H9 (cell line): ENCODE measurements at regions not wholly inside any gene's neighbourhood (a gene's known extent, or its start where the extent isn't known, plus 50 kb on each side); places are given as distances from the start of the nearest gene placed in this dataset.

Experiments
- DNase-seq: peaks from one replicate; pipeline ENCODE4 v3.0.0-alpha.2; 2017
- H2AFZ ChIP-seq: one replicate; pipeline ENCODE4 v1.6.1; 2013; ENCODE audit warnings: mild to moderate bottlenecking, low read length, control low read depth, moderate library complexity
- H2AK5ac ChIP-seq: 2 replicates; pipeline ENCODE4 v1.6.1; 2013; ENCODE audit warnings: low read length, control low read depth, mixed read lengths; ENCODE audit not compliant: insufficient read length
- H2BK120ac ChIP-seq: one replicate; pipeline ENCODE4 v1.6.1; 2013; ENCODE audit warnings: low read depth, mild to moderate bottlenecking, low read length, control low read depth, inconsistent platforms; ENCODE audit not compliant: poor library complexity, severe bottlenecking
- H2BK12ac ChIP-seq: 2 replicates; pipeline ENCODE4 v1.6.1; 2013; ENCODE audit warnings: low read length, control low read depth, mixed read lengths, low read depth; ENCODE audit not compliant: insufficient read length
- H2BK15ac ChIP-seq: 2 replicates; pipeline ENCODE4 v1.6.1; 2013; ENCODE audit warnings: low read depth, low read length, control low read depth
- H2BK20ac ChIP-seq: one replicate; pipeline ENCODE4 v1.6.1; 2013; ENCODE audit warnings: low read depth, mild to moderate bottlenecking, low read length, control low read depth, inconsistent platforms; ENCODE audit not compliant: poor library complexity, severe bottlenecking
- H2BK5ac ChIP-seq: 2 replicates; pipeline ENCODE4 v1.6.1; 2013; ENCODE audit warnings: low read length, control low read depth, mixed read lengths; ENCODE audit not compliant: insufficient read length
- H3K14ac ChIP-seq: 2 replicates; pipeline ENCODE4 v1.6.1; 2013; ENCODE audit warnings: low read length, control low read depth; ENCODE audit not compliant: insufficient read depth
- H3K18ac ChIP-seq: 2 replicates; pipeline ENCODE4 v1.6.1; 2013; ENCODE audit warnings: low read depth, mild to moderate bottlenecking, mixed read lengths, low read length, control low read depth; ENCODE audit not compliant: insufficient read length
- H3K23ac ChIP-seq: 2 replicates; pipeline ENCODE4 v1.6.1; 2013; ENCODE audit warnings: low read length, control low read depth, mixed read lengths, low read depth; ENCODE audit not compliant: insufficient read length
- H3K23me2 ChIP-seq: 2 replicates; pipeline ENCODE4 v1.6.1; 2013; ENCODE audit warnings: low read depth, mild to moderate bottlenecking, mixed read lengths, low read length, control low read depth; ENCODE audit not compliant: insufficient read length, poor library complexity, severe bottlenecking
- H3K27ac ChIP-seq: 2 replicates; pipeline ENCODE4 v1.5.1; 2013; ENCODE audit warnings: low read length, control low read depth, mixed read lengths, low read depth; ENCODE audit not compliant: insufficient read length
- H3K27me3 ChIP-seq: 2 replicates; pipeline ENCODE4 v1.6.1; 2013; ENCODE audit warnings: low read length, control low read depth, inconsistent platforms; ENCODE audit not compliant: insufficient read depth
- H3K4ac ChIP-seq: 2 replicates; pipeline ENCODE4 v1.6.1; 2013; ENCODE audit warnings: low read depth, mild to moderate bottlenecking, control low read depth, inconsistent platforms, low read length, moderate library complexity
- H3K4me1 ChIP-seq: 2 replicates; pipeline ENCODE4 v1.6.1; 2013; ENCODE audit warnings: low read length, control low read depth, inconsistent platforms; ENCODE audit not compliant: insufficient read depth
- H3K4me2 ChIP-seq: 2 replicates; pipeline ENCODE4 v1.6.1; 2013; ENCODE audit warnings: low read length, control low read depth, mixed read lengths; ENCODE audit not compliant: insufficient read length, insufficient read depth
- H3K56ac ChIP-seq: 2 replicates; pipeline ENCODE4 v1.6.1; 2013; ENCODE audit warnings: low read depth, mild to moderate bottlenecking, mixed read lengths, low read length, control low read depth; ENCODE audit not compliant: insufficient read length
- H3K79me1 ChIP-seq: 2 replicates; pipeline ENCODE4 v1.6.1; 2013; ENCODE audit warnings: low read depth, mild to moderate bottlenecking, moderate library complexity, low read length, control low read depth, inconsistent platforms; ENCODE audit not compliant: insufficient read depth, poor library complexity, severe bottlenecking
- H3K79me2 ChIP-seq: 2 replicates; pipeline ENCODE4 v1.6.1; 2013; ENCODE audit warnings: low read length, control low read depth, inconsistent platforms; ENCODE audit not compliant: insufficient read depth
- H3K9ac ChIP-seq: 2 replicates; pipeline ENCODE4 v1.6.1; 2013; ENCODE audit warnings: low read length, control low read depth, mixed read lengths; ENCODE audit not compliant: insufficient read length; ENCODE audit errors: extremely low read depth
- H3K9me3 ChIP-seq: one replicate; pipeline ENCODE4 v1.6.1; 2013; ENCODE audit warnings: low read depth, low read length, inconsistent platforms; ENCODE audit not compliant: control insufficient read depth
- H3T11ph ChIP-seq: one replicate; pipeline ENCODE4 v1.6.1; 2013; ENCODE audit warnings: mild to moderate bottlenecking, low read length, control low read depth, inconsistent platforms
- H4K20me1 ChIP-seq: one replicate; pipeline ENCODE4 v1.6.1; 2013; ENCODE audit not compliant: control insufficient read depth, insufficient read length, insufficient read depth
- H4K5ac ChIP-seq: 2 replicates; pipeline ENCODE4 v1.6.1; 2013; ENCODE audit warnings: low read depth, mild to moderate bottlenecking, mixed read lengths, low read length, control low read depth; ENCODE audit not compliant: insufficient read length
- H4K8ac ChIP-seq: replicated peaks from 2 replicates; pipeline ENCODE4 v1.6.1; 2013; ENCODE audit warnings: low read length, control low read depth, mixed read lengths, low read depth; ENCODE audit not compliant: insufficient read length
- H4K91ac ChIP-seq: 2 replicates; pipeline ENCODE4 v1.6.1; 2013; ENCODE audit warnings: low read depth, mild to moderate bottlenecking, moderate library complexity, mixed read lengths, low read length, control low read depth; ENCODE audit not compliant: insufficient read length
- H3K27ac Mint-ChIP-seq, 3 experiments: 2 replicates in 2 of 3; 3 replicates in 1 of 3; pipeline ENCODE4 v1.8.0; 2020 to 2021; ENCODE audit warnings: mixed read lengths in 3 of 3, mild to moderate bottlenecking in 1 of 3, moderate library complexity in 1 of 3
- H3K27me3 Mint-ChIP-seq: 2 replicates; pipeline ENCODE4 v1.8.0; 2021; ENCODE audit warnings: low read depth, mild to moderate bottlenecking, moderate library complexity, mixed read lengths
- H3K36me3 Mint-ChIP-seq, 3 experiments: 2 replicates in 2 of 3; 3 replicates in 1 of 3; pipeline ENCODE4 v1.8.0; 2020 to 2021; ENCODE audit warnings: low read depth in 3 of 3, mixed read lengths in 3 of 3; ENCODE audit not compliant: insufficient read depth in 1 of 3
- H3K4me1 Mint-ChIP-seq, 2 experiments: 2 replicates each; pipeline ENCODE4 v1.8.0; 2020; ENCODE audit warnings: mixed read lengths in 2 of 2
- H3K4me3 Mint-ChIP-seq, 2 experiments: 2 replicates in 1 of 2; 3 replicates in 1 of 2; pipeline ENCODE4 v1.8.0; 2020 to 2021; ENCODE audit warnings: mild to moderate bottlenecking in 2 of 2, mixed read lengths in 2 of 2, moderate library complexity in 1 of 2
- H3K9me3 Mint-ChIP-seq, 2 experiments: 2 replicates in 1 of 2; 3 replicates in 1 of 2; pipeline ENCODE4 v1.8.0; 2020; ENCODE audit warnings: mild to moderate bottlenecking in 2 of 2, mixed read lengths in 2 of 2, moderate library complexity in 1 of 2
- WGBS: extraction: QIAGEN DNeasy Blood & Tissue Kit; methylation state at CpG from one replicate; pipeline ENCODE4 v1.1.7; 2013; ENCODE audit warnings: missing lambda C conversion rate, low lambda C conversion rate, mixed read lengths; ENCODE audit not compliant: insufficient read length; ENCODE audit errors: extremely low coverage; 5-methylcytosine and 5-hydroxymethylcytosine counted together
- TF ChIP-seq, protein P1 (sequence below): fragments of 200-600 bp; sonication (generic); conservative IDR thresholded peaks from 3 replicates; pipeline ENCODE4 v1.8.0; 2021; ENCODE audit warnings: antibody characterized with exemption, mild to moderate bottlenecking

GRCh38 chrX:28324321-28324721, 262.9 kb upstream of the IL1RAPL1 start:
- no CpG with 5 or more reads among the region's 5 CpGs for WGBS
- Histone ChIP-seq H3K14ac (no peak overlapping the region), H4K20me1 (no peaks in the 10 kb centered on the region), H2BK20ac (no peak overlapping the region), H3K56ac (no peak overlapping the region), H3K9me3 (no peaks in the 10 kb centered on the region), H3K4me1 (peaks cover 6% of the 10 kb centered on the region; the same call in 1 of the 2 replicates), H3K27me3 (peaks cover 12% of the 10 kb centered on the region; the same call in 1 of the 2 replicates), H2BK15ac (no peak overlapping the region), H2AK5ac (no peak overlapping the region), H2AFZ (no peak overlapping the region), H3K4ac (no peak overlapping the region), H4K8ac (no peak overlapping the region), H3T11ph (no peak overlapping the region), H4K5ac (no peak overlapping the region), H3K9ac (no peak overlapping the region), H3K23ac (no peak overlapping the region), H3K18ac (no peak overlapping the region), H2BK12ac (no peak overlapping the region), H3K79me2 (no peaks in the 10 kb centered on the region), H3K27ac (no peak overlapping the region), H3K4me2 (no peak overlapping the region), H3K79me1 (no peaks in the 10 kb centered on the region), H4K91ac (no peak overlapping the region), H2BK5ac (no peak overlapping the region), H3K23me2 (no peaks in the 10 kb centered on the region), H2BK120ac (no peak overlapping the region)
- TF ChIP-seq, protein P1, sequence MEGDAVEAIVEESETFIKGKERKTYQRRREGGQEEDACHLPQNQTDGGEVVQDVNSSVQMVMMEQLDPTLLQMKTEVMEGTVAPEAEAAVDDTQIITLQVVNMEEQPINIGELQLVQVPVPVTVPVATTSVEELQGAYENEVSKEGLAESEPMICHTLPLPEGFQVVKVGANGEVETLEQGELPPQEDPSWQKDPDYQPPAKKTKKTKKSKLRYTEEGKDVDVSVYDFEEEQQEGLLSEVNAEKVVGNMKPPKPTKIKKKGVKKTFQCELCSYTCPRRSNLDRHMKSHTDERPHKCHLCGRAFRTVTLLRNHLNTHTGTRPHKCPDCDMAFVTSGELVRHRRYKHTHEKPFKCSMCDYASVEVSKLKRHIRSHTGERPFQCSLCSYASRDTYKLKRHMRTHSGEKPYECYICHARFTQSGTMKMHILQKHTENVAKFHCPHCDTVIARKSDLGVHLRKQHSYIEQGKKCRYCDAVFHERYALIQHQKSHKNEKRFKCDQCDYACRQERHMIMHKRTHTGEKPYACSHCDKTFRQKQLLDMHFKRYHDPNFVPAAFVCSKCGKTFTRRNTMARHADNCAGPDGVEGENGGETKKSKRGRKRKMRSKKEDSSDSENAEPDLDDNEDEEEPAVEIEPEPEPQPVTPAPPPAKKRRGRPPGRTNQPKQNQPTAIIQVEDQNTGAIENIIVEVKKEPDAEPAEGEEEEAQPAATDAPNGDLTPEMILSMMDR = no peak
- H3K36me3 Mint-ChIP-seq = peaks cover 0 to 4% (median 0%) of the 10 kb centered on the region in 3 experiments; a peak in 2 of 7 replicates
- H3K9me3 Mint-ChIP-seq = peaks cover 12 to 79% of the 10 kb centered on the region in 2 experiments
- H3K27me3 Mint-ChIP-seq = peaks cover 64% of the 10 kb centered on the region
- H3K4me3 Mint-ChIP-seq = no peak overlapping the region
- no peak for DNase-seq
- H3K4me1 Mint-ChIP-seq = peaks cover 83% of the 10 kb centered on the region in 2 experiments
- H3K27ac Mint-ChIP-seq = no peak overlapping the region
